HepG2 (cell line): ENCODE measurements at regions not wholly inside any gene's neighbourhood (a gene's known extent, or its start where the extent isn't known, plus 50 kb on each side); places are given as distances from the start of the nearest gene placed in this dataset.

ENCODE experiments used
- ATAC-seq: fragments of 200-7000 bp; cut with Tn5 transposase; 3 replicates; pipeline ENCODE4 v1.9.1; 2020; ENCODE audit warnings: mild to moderate bottlenecking, moderate library complexity
- BruUV-seq: library from RNA; stranded (reverse); fragments of 400-500 nt; replicated peaks from 2 replicates; lab custom pipeline; 2021; lab: Mats Ljungman, UMichigan
- CTCF ChIA-PET: fragments of 300-600 bp; formaldehyde crosslinking; extraction: SDS; loops from one replicate; lab custom pipeline; 2021; ENCODE audit warnings: low total read pairs, inconsistent platforms, low intra/inter-chr PET ratio; lab: Yijun Ruan, JAX
- POLR2A ChIA-PET: fragments of 350-600 bp; sonication (Branson Sonifier 250); formaldehyde crosslinking; loops from one replicate; lab custom pipeline; 2020; ENCODE audit warnings: antibody characterized with exemption, inconsistent platforms; lab: Yijun Ruan, JAX
- DNase-seq: peaks from one replicate; pipeline ENCODE4 v3.0.0-alpha.2; 2015; ENCODE audit warnings: low spot score
- FAIRE-seq: peaks from 3 replicates; lab custom pipeline; 2011; peaks lifted over from hg19 to GRCh38; lab: Jason Lieb, UNC
- H2AFZ ChIP-seq: one replicate; pipeline ENCODE4 v1.6.1; 2011; ENCODE audit warnings: low read length, inconsistent platforms
- H3K27ac ChIP-seq: fragments of 300-600 bp; 3 replicates; pipeline ENCODE4 v1.8.0; 2011; ENCODE audit warnings: mixed run types, mild to moderate bottlenecking, mixed read lengths, low read length, inconsistent platforms; ENCODE audit not compliant: insufficient read depth; ENCODE audit errors: extremely low read length
- H3K27me3 ChIP-seq, 2 experiments: fragments of 200-600 bp in 1 of 2; 2 replicates in 1 of 2; 3 replicates in 1 of 2; pipeline versions ENCODE4 v1.6.0 to v1.8.0; 2011; ENCODE audit warnings: low read length in 2 of 2, mild to moderate bottlenecking in 2 of 2, moderate library complexity in 2 of 2, inconsistent platforms in 1 of 2; ENCODE audit not compliant: insufficient read depth in 2 of 2, control insufficient read depth in 1 of 2
- H3K36me3 ChIP-seq, 2 experiments: fragments of 200-600 bp in 1 of 2; replicated peaks in 1 of 2; 2 replicates in 1 of 2; 3 replicates in 1 of 2; pipeline versions ENCODE4 v1.5.1 to v1.8.0; 2011; ENCODE audit warnings: low read length in 2 of 2, inconsistent platforms in 1 of 2; ENCODE audit not compliant: insufficient read depth in 2 of 2, control insufficient read depth in 1 of 2
- H3K4me1 ChIP-seq: 2 replicates; pipeline ENCODE4 v1.5.1; 2012; ENCODE audit warnings: low read length, inconsistent platforms; ENCODE audit not compliant: insufficient read depth
- H3K4me2 ChIP-seq: 2 replicates; pipeline ENCODE4 v1.6.0; 2011; ENCODE audit warnings: low read depth, low read length, inconsistent platforms
- H3K4me3 ChIP-seq, 3 experiments: fragments of 200-600 bp in 1 of 3; sonication (generic), shearing (Covaris generic) in 1 of 3; replicated peaks in 1 of 3; 2 replicates each; pipeline ENCODE4 v1.5.1; 2011 to 2016; ENCODE audit warnings: low read length in 3 of 3, inconsistent platforms in 2 of 3, low read depth in 2 of 3, mild to moderate bottlenecking in 2 of 3, control low read depth in 1 of 3, mixed read lengths in 1 of 3; ENCODE audit not compliant: insufficient read depth in 1 of 3
- H3K79me2 ChIP-seq: one replicate; pipeline ENCODE4 v1.6.1; 2011; ENCODE audit warnings: low read length, inconsistent platforms; ENCODE audit not compliant: insufficient read depth
- H3K9ac ChIP-seq: 2 replicates; pipeline ENCODE4 v1.6.0; 2011; ENCODE audit warnings: mild to moderate bottlenecking, low read depth, low read length, inconsistent platforms; ENCODE audit not compliant: insufficient read depth
- H3K9me3 ChIP-seq: 2 replicates; pipeline ENCODE4 v1.5.1; 2012; ENCODE audit warnings: mild to moderate bottlenecking, low read length
- H4K20me1 ChIP-seq: 2 replicates; pipeline ENCODE4 v1.6.0; 2011; ENCODE audit warnings: inconsistent platforms, mild to moderate bottlenecking, low read length, moderate library complexity; ENCODE audit not compliant: insufficient read depth
- CENPX ChIP-seq: sonication (generic); formaldehyde crosslinking; IDR thresholded peaks from 2 replicates; pipeline ENCODE4 v1.9.0; 2021; ENCODE audit warnings: mild to moderate bottlenecking, missing genetic modification reagents, moderate library complexity
- FOXA3 ChIP-seq: IDR thresholded peaks from 2 replicates; pipeline ENCODE4 v1.6.1; 2016; ENCODE audit warnings: missing genetic modification reagents, missing compliant biosample characterization
- FOXC1 ChIP-seq: sonication (generic); formaldehyde crosslinking; IDR thresholded peaks from 2 replicates; pipeline ENCODE4 v1.8.0; 2022; ENCODE audit warnings: mild to moderate bottlenecking, missing genetic modification reagents, borderline replicate concordance
- KAT8 ChIP-seq: IDR thresholded peaks from 2 replicates; pipeline ENCODE4 v1.6.1; 2016; ENCODE audit warnings: missing genetic modification reagents, missing compliant biosample characterization
- PRDM10 ChIP-seq: sonication (generic); formaldehyde crosslinking; IDR thresholded peaks from 2 replicates; pipeline ENCODE4 v1.4.0; 2020; ENCODE audit warnings: low read depth, missing genetic modification reagents
- RARG ChIP-seq: sonication (generic); formaldehyde crosslinking; IDR thresholded peaks from 2 replicates; pipeline ENCODE4 v1.4.0; 2020; ENCODE audit warnings: low read depth, mild to moderate bottlenecking, missing genetic modification reagents
- SALL2 ChIP-seq: sonication (generic); formaldehyde crosslinking; IDR thresholded peaks from 2 replicates; pipeline ENCODE4 v1.8.1; 2023; ENCODE audit warnings: mild to moderate bottlenecking, missing genetic modification reagents, inconsistent platforms
- TBL1XR1 ChIP-seq: fragments of 150-350 bp; IDR thresholded peaks from 2 replicates; pipeline ENCODE4 v1.6.1; 2014; ENCODE audit warnings: borderline replicate concordance, low read length; ENCODE audit not compliant: partially characterized antibody
- TGIF2 ChIP-seq: IDR thresholded peaks from 2 replicates; pipeline ENCODE4 v1.6.1; 2016; ENCODE audit warnings: control low read depth, missing compliant biosample characterization
- TMF1 ChIP-seq: sonication (generic); formaldehyde crosslinking; IDR thresholded peaks from 2 replicates; pipeline ENCODE4 v1.8.1; 2022; ENCODE audit warnings: low read depth, missing genetic modification reagents
- ZBTB2 ChIP-seq: sonication (generic); formaldehyde crosslinking; IDR thresholded peaks from 2 replicates; pipeline ENCODE4 v1.8.0; 2022; ENCODE audit warnings: low read depth, missing genetic modification reagents
- ZNF138 ChIP-seq: sonication (generic); formaldehyde crosslinking; IDR thresholded peaks from 2 replicates; pipeline ENCODE4 v1.5.0; 2020; ENCODE audit warnings: mild to moderate bottlenecking, low read depth, missing genetic modification reagents
- ZNF547 ChIP-seq: sonication (generic); formaldehyde crosslinking; IDR thresholded peaks from 2 replicates; pipeline ENCODE4 v1.5.1; 2020; ENCODE audit warnings: mild to moderate bottlenecking, missing genetic modification reagents
- ZNF879 ChIP-seq: sonication (generic); formaldehyde crosslinking; IDR thresholded peaks from 2 replicates; pipeline ENCODE4 v1.8.1; 2023; ENCODE audit warnings: missing genetic modification reagents
- WGBS: methylation state at CpG from one replicate; pipeline ENCODE4 v1.1.6; 2017; ENCODE audit warnings: low lambda C conversion rate; 5-methylcytosine and 5-hydroxymethylcytosine counted together
- in situ Hi-C: cut with HindIII; loops from 2 replicates; pipeline ENCODE4 v1.10.0; 2017; ENCODE audit warnings: low pct_unique_long_range_greater_than_20kb; ENCODE audit not compliant: extremely low pct_ligation_motif_present
- intact Hi-C: fragments of 100-400 bp; cut with micrococcal nuclease; formaldehyde crosslinking; loops from one replicate; pipeline ENCODE4 v1.10.0; 2022; ENCODE audit not compliant: unreplicated experiment
- TF ChIP-seq, protein P1 (sequence below): sonication (generic); formaldehyde crosslinking; IDR thresholded peaks from 2 replicates; pipeline ENCODE4 v1.5.1; 2020; ENCODE audit warnings: mild to moderate bottlenecking, missing genetic modification reagents, borderline replicate concordance

DNA sequence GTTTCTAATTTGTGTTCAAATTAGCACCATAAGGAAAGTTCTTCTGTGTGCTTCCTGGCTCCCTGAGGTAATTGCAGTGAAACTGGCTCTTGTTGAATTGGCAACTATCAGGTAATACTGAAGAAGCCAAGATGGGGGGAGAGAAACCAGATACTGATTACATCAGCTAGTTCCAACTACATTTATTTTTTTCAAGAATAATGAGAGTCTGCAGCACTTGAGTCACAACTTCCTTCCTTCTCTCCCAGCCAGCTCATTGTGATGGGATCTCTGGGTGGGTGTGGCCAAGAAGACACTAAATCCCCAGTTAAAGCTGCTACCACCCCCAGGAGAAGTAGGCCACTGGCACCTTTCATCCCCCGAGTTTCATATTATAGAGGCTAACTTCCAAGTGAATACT is 100.7 kb upstream of the RXFP2 start:
- no TSS peak for BruUV-seq
- H3K27ac ChIP-seq: no peak overlapping the region
- ATAC-seq (no peak), FAIRE-seq (no peak), DNase-seq (no peak)
- POLR2A ChIA-PET: no interaction called here
- H3K27me3 ChIP-seq: no peaks in the 10 kb centered on the region
- H4K20me1 ChIP-seq: no peaks in the 10 kb centered on the region
- no peaks in the 10 kb centered on the region for H3K36me3 ChIP-seq
- CTCF ChIA-PET: no interaction called here
- H3K4me2 ChIP-seq: no peak overlapping the region
- no peak overlapping the region for H3K4me3 ChIP-seq
- WGBS: 0% methylated on average over 1 of the region's 1 CpG
- H3K9ac ChIP-seq: no peak overlapping the region
- H3K9me3 ChIP-seq: no peaks in the 10 kb centered on the region
- no peaks in the 10 kb centered on the region for H3K4me1 ChIP-seq
- no peaks in the 10 kb centered on the region for H3K79me2 ChIP-seq
- H2AFZ ChIP-seq: no peak overlapping the region
- intact Hi-C loops (no loop called here), in situ Hi-C loops (no loop called here)
- TF ChIP-seq ZNF879 (no peak), FOXC1 (CRISPR knock-in tag) (no peak), FOXA3 (no peak), PRDM10 (CRISPR knock-in tag) (no peak), ZBTB2 (CRISPR knock-in tag) (no peak), RARG (CRISPR knock-in tag) (no peak), KAT8 (CRISPR knock-in tag) (no peak), CENPX (CRISPR knock-in tag) (no peak), ZNF547 (no peak), TMF1 (CRISPR knock-in tag) (no peak), TBL1XR1 (no peak), ZNF138 (CRISPR knock-in tag) (no peak), TGIF2 (CRISPR knock-in tag) (no peak), SALL2 (CRISPR knock-in tag) (no peak)
- TF ChIP-seq, protein P1, sequence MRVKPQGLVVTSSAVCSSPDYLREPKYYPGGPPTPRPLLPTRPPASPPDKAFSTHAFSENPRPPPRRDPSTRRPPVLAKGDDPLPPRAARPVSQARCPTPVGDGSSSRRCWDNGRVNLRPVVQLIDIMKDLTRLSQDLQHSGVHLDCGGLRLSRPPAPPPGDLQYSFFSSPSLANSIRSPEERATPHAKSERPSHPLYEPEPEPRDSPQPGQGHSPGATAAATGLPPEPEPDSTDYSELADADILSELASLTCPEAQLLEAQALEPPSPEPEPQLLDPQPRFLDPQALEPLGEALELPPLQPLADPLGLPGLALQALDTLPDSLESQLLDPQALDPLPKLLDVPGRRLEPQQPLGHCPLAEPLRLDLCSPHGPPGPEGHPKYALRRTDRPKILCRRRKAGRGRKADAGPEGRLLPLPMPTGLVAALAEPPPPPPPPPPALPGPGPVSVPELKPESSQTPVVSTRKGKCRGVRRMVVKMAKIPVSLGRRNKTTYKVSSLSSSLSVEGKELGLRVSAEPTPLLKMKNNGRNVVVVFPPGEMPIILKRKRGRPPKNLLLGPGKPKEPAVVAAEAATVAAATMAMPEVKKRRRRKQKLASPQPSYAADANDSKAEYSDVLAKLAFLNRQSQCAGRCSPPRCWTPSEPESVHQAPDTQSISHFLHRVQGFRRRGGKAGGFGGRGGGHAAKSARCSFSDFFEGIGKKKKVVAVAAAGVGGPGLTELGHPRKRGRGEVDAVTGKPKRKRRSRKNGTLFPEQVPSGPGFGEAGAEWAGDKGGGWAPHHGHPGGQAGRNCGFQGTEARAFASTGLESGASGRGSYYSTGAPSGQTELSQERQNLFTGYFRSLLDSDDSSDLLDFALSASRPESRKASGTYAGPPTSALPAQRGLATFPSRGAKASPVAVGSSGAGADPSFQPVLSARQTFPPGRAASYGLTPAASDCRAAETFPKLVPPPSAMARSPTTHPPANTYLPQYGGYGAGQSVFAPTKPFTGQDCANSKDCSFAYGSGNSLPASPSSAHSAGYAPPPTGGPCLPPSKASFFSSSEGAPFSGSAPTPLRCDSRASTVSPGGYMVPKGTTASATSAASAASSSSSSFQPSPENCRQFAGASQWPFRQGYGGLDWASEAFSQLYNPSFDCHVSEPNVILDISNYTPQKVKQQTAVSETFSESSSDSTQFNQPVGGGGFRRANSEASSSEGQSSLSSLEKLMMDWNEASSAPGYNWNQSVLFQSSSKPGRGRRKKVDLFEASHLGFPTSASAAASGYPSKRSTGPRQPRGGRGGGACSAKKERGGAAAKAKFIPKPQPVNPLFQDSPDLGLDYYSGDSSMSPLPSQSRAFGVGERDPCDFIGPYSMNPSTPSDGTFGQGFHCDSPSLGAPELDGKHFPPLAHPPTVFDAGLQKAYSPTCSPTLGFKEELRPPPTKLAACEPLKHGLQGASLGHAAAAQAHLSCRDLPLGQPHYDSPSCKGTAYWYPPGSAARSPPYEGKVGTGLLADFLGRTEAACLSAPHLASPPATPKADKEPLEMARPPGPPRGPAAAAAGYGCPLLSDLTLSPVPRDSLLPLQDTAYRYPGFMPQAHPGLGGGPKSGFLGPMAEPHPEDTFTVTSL (CRISPR knock-in tag): no peak
